Tibial artery (tissue), 4 donors: ENCODE measurements at regions not wholly inside any gene's neighbourhood (a gene's known extent, or its start where the extent isn't known, plus 50 kb on each side); places are given as distances from the start of the nearest gene placed in this dataset.

Experiments
- DNase-seq, 2 donors: peaks; one replicate each; pipeline ENCODE4 v3.0.0-alpha.2; 2019
- H3K27ac ChIP-seq, 2 donors: fragments of 200-600 bp; sonication (generic) in 1 of 2; 1 replicate in 1 of 2; 2 replicates in 1 of 2; pipeline ENCODE4 v1.5.1; 2018 to 2019; ENCODE audit warnings: mild to moderate bottlenecking in 1 of 2
- H3K27me3 ChIP-seq, 2 donors: fragments of 200-600 bp; sonication (generic) in 1 of 2; one replicate each; pipeline versions ENCODE4 v1.5.1 to v1.6.0; 2016 to 2019
- H3K36me3 ChIP-seq, 3 donors: fragments of 200-600 bp; sonication (generic) in 2 of 3; one replicate each; pipeline ENCODE4 v1.5.1; 2016 to 2019; ENCODE audit warnings: mild to moderate bottlenecking in 2 of 3
- H3K4me1 ChIP-seq, 4 donors: fragments of 200-600 bp; sonication (generic) in 2 of 4; 1 replicate in 3 of 4; 2 replicates in 1 of 4; pipeline ENCODE4 v1.5.1; 2016 to 2019
- H3K4me3 ChIP-seq, 2 donors: fragments of 200-600 bp; sonication (generic) in 1 of 2; 1 replicate in 1 of 2; 2 replicates in 1 of 2; pipeline ENCODE4 v1.5.1; 2018 to 2019; ENCODE audit warnings: mild to moderate bottlenecking in 2 of 2
- H3K9me3 ChIP-seq, 3 donors: fragments of 200-600 bp; sonication (generic) in 1 of 3; one replicate each; pipeline ENCODE4 v1.5.1; 2016 to 2019
- CTCF ChIP-seq, 2 experiments: fragments of 200-600 bp in 1 of 2; fragments of 450-650 bp in 1 of 2; IDR thresholded peaks; one replicate each; pipeline ENCODE4 v1.5.1; 2017 to 2019; ENCODE audit warnings: antibody characterized with exemption in 2 of 2, mild to moderate bottlenecking in 1 of 2, moderate library complexity in 1 of 2
- intact Hi-C: fragments of 100-400 bp; cut with DNase I; formaldehyde crosslinking; loops from one replicate; pipeline ENCODE4 v1.15.0; 2023; ENCODE audit warnings: low total_unique reads

GRCh38 chr5:15421381-15421780 lies 78.6 kb upstream of the FBXL7 start:
- Histone ChIP-seq H3K27me3 (no peaks in the 10 kb centered on the region), H3K27ac (peak overlapping the region in 1 of 2 donors; percentile 32), H3K36me3 (no peaks in the 10 kb centered on the region), H3K4me3 (no peak overlapping the region), H3K9me3 (no peaks in the 10 kb centered on the region), H3K4me1 (peaks cover 0 to 33% (median 1%) of the 10 kb centered on the region in 4 donors)
- no peak for TF ChIP-seq CTCF (IDR thresholded peaks at IDR 0.05)
- DNase-seq: no peak
- intact Hi-C loops: no loop called here

GRCh38 chr5:15420201-15420600 lies 79.8 kb upstream of the FBXL7 start:
- peak; percentile 58 to 84 for DNase-seq
- no peak overlapping the region for H3K4me3 ChIP-seq
- no peaks in the 10 kb centered on the region for H3K36me3 ChIP-seq
- H3K4me1 ChIP-seq: peaks cover 0 to 29% (median 1%) of the 10 kb centered on the region in 4 donors
- H3K27ac ChIP-seq: no peak overlapping the region
- TF ChIP-seq CTCF (IDR thresholded peaks at IDR 0.05): no peak
- H3K27me3 ChIP-seq: no peaks in the 10 kb centered on the region
- no peaks in the 10 kb centered on the region for H3K9me3 ChIP-seq
- intact Hi-C loops: no loop called here

- Histone ChIP-seq H3K4me3 (no peak overlapping the region), H3K27me3 (no peaks in the 10 kb centered on the region), H3K4me1 (peaks cover 0 to 22% (median 1%) of the 10 kb centered on the region in 4 donors), H3K36me3 (no peaks in the 10 kb centered on the region), H3K9me3 (no peaks in the 10 kb centered on the region), H3K27ac (no peak overlapping the region)
- intact Hi-C loops: no loop called here
- TF ChIP-seq CTCF (IDR thresholded peaks at IDR 0.05): no peak
- no peak for DNase-seq
Measured at GRCh38 chr5:15417156-15417555, 82.8 kb upstream of the FBXL7 start.

- peaks cover 3 to 18% (median 4%) of the 10 kb centered on the region in 3 donors for H3K9me3 ChIP-seq
- H3K4me3 ChIP-seq: no peak overlapping the region
- intact Hi-C loops: no loop called here
- H3K36me3 ChIP-seq: no peaks in the 10 kb centered on the region
- DNase-seq: no peak
- TF ChIP-seq CTCF (IDR thresholded peaks at IDR 0.05): no peak
- H3K27me3 ChIP-seq: no peaks in the 10 kb centered on the region
- H3K4me1 ChIP-seq: no peaks in the 10 kb centered on the region
- H3K27ac ChIP-seq: no peak overlapping the region
Measured at GRCh38 chr5:15406478-15406877, 93.5 kb upstream of the FBXL7 start.

GRCh38 chr5:15393146-15393545 lies 106.8 kb upstream of the FBXL7 start:
- no peak overlapping the region for H3K4me3 ChIP-seq
- H3K27ac ChIP-seq: no peak overlapping the region
- no peaks in the 10 kb centered on the region for H3K9me3 ChIP-seq
- intact Hi-C loops: no loop called here
- H3K27me3 ChIP-seq: no peaks in the 10 kb centered on the region
- no peak for DNase-seq
- no peak for TF ChIP-seq CTCF (IDR thresholded peaks at IDR 0.05)
- peaks cover 0 to 24% (median 5%) of the 10 kb centered on the region in 4 donors for H3K4me1 ChIP-seq
- no peaks in the 10 kb centered on the region for H3K36me3 ChIP-seq
